Liver (tissue), 8 donors: ENCODE measurements at regions not wholly inside any gene's neighbourhood (a gene's known extent, or its start where the extent isn't known, plus 50 kb on each side); places are given as distances from the start of the nearest gene placed in this dataset.

ENCODE experiments used
- DNase-seq: peaks from one replicate; pipeline ENCODE4 v3.0.0-alpha.2; 2017; ENCODE audit warnings: low spot score
- H3K27ac ChIP-seq, 2 donors: one replicate each; pipeline ENCODE4 v1.7.0; 2013; ENCODE audit warnings: inconsistent platforms in 2 of 2, low read length in 2 of 2, control low read depth in 1 of 2, low read depth in 1 of 2, mild to moderate bottlenecking in 1 of 2
- H3K27me3 ChIP-seq, 4 donors: one replicate each; pipeline versions ENCODE4 v1.6.1 to v1.7.0; 2013; ENCODE audit warnings: low read length in 3 of 4, inconsistent platforms in 1 of 4, mild to moderate bottlenecking in 1 of 4, moderate library complexity in 1 of 4; ENCODE audit not compliant: control insufficient read depth in 4 of 4, insufficient read depth in 4 of 4
- H3K36me3 ChIP-seq, 4 donors: one replicate each; pipeline versions ENCODE4 v1.6.1 to v1.7.0; 2013; ENCODE audit warnings: low read length in 3 of 4, mild to moderate bottlenecking in 3 of 4, low read depth in 1 of 4, moderate library complexity in 1 of 4; ENCODE audit not compliant: control insufficient read depth in 4 of 4, insufficient read depth in 3 of 4
- H3K4me1 ChIP-seq, 4 donors: one replicate each; pipeline versions ENCODE4 v1.6.1 to v1.7.0; 2013; ENCODE audit warnings: low read length in 3 of 4, mild to moderate bottlenecking in 3 of 4, moderate library complexity in 1 of 4; ENCODE audit not compliant: control insufficient read depth in 4 of 4, insufficient read depth in 4 of 4
- H3K4me3 ChIP-seq, 3 donors: one replicate each; pipeline versions ENCODE4 v1.6.1 to v1.7.0; 2013; ENCODE audit warnings: low read length in 3 of 3, control low read depth in 1 of 3, low read depth in 1 of 3, mild to moderate bottlenecking in 1 of 3
- H3K9ac ChIP-seq, 2 donors: one replicate each; pipeline ENCODE4 v1.7.0; 2013; ENCODE audit warnings: low read length in 2 of 2, mild to moderate bottlenecking in 2 of 2, moderate library complexity in 2 of 2, control low read depth in 1 of 2, low read depth in 1 of 2
- H3K9me3 ChIP-seq, 4 donors: one replicate each; pipeline versions ENCODE4 v1.6.1 to v1.7.0; 2013; ENCODE audit warnings: low read length in 3 of 4; ENCODE audit not compliant: control insufficient read depth in 4 of 4
- ATF3 ChIP-seq: IDR thresholded peaks from 2 replicates; pipeline ENCODE4 v1.6.1; 2016; ENCODE audit warnings: antibody characterized with exemption
- CTCF ChIP-seq: fragments of 150-350 bp; IDR thresholded peaks from 2 replicates; pipeline ENCODE4 v1.5.1; 2017; ENCODE audit warnings: improper control_type of control experiment, low read depth, low read length; ENCODE audit not compliant: missing input control
- EGR1 ChIP-seq, 2 donors: IDR thresholded peaks; 2 replicates each; pipeline ENCODE4 v1.6.1; 2016 to 2018; ENCODE audit warnings: antibody characterized with exemption in 2 of 2, low read depth in 2 of 2
- FOXA1 ChIP-seq: IDR thresholded peaks from 2 replicates; pipeline ENCODE4 v1.6.1; 2016; ENCODE audit warnings: antibody characterized with exemption
- FOXA2 ChIP-seq: IDR thresholded peaks from 2 replicates; pipeline ENCODE4 v1.6.1; 2016; ENCODE audit warnings: antibody characterized with exemption
- GABPA ChIP-seq, 2 donors: IDR thresholded peaks in 1 of 2; conservative IDR thresholded peaks in 1 of 2; 2 replicates each; pipeline ENCODE4 v1.6.1; 2016; ENCODE audit warnings: antibody characterized with exemption in 2 of 2, mild to moderate bottlenecking in 1 of 2, moderate library complexity in 1 of 2
- HNF4A ChIP-seq, 2 donors: conservative IDR thresholded peaks; 2 replicates each; pipeline ENCODE4 v1.6.1; 2016; ENCODE audit warnings: antibody characterized with exemption in 2 of 2, mild to moderate bottlenecking in 2 of 2
- HNF4G ChIP-seq: IDR thresholded peaks from 2 replicates; pipeline ENCODE4 v1.6.1; 2016; ENCODE audit warnings: antibody characterized with exemption
- JUND ChIP-seq, 2 donors: IDR thresholded peaks; 2 replicates each; pipeline ENCODE4 v1.6.1; 2016; ENCODE audit warnings: antibody characterized with exemption in 2 of 2
- MAX ChIP-seq: IDR thresholded peaks from 2 replicates; pipeline ENCODE4 v1.6.1; 2016; ENCODE audit warnings: antibody characterized with exemption
- NR2F2 ChIP-seq: IDR thresholded peaks from 2 replicates; pipeline ENCODE4 v1.6.1; 2016; ENCODE audit warnings: antibody characterized with exemption
- RAD21 ChIP-seq, 2 donors: IDR thresholded peaks; 2 replicates each; pipeline ENCODE4 v1.6.1; 2016; ENCODE audit warnings: antibody characterized with exemption in 2 of 2, mild to moderate bottlenecking in 2 of 2
- REST ChIP-seq: IDR thresholded peaks from 2 replicates; pipeline ENCODE4 v1.6.1; 2016; ENCODE audit warnings: antibody characterized with exemption, mild to moderate bottlenecking
- RXRA ChIP-seq, 2 donors: IDR thresholded peaks; 2 replicates each; pipeline ENCODE4 v1.6.1; 2017 to 2018; ENCODE audit warnings: antibody characterized with exemption in 2 of 2, mild to moderate bottlenecking in 1 of 2
- TAF1 ChIP-seq: conservative IDR thresholded peaks from 2 replicates; pipeline ENCODE4 v1.6.1; 2016; ENCODE audit warnings: antibody characterized with exemption, mild to moderate bottlenecking
- YY1 ChIP-seq: IDR thresholded peaks from 2 replicates; pipeline ENCODE4 v1.6.1; 2016; ENCODE audit warnings: antibody characterized with exemption, mild to moderate bottlenecking
- ZBTB33 ChIP-seq: IDR thresholded peaks from 2 replicates; pipeline ENCODE4 v1.6.1; 2016; ENCODE audit warnings: antibody characterized with exemption
- WGBS: extraction: QIAGEN DNeasy Blood & Tissue Kit; methylation state at CpG from one replicate; pipeline ENCODE4 v1.1.7; 2013; 5-methylcytosine and 5-hydroxymethylcytosine counted together
- donor health status: healthy.
- donor health status: healthy.
- donor health status: healthy.
- donor health status: healthy.
- donor health status: healthy.

GRCh38 chr2:220684099-220684498 is 888.0 kb downstream of the EPHA4 start:
- WGBS: 55% methylated on average over 6 of the region's 6 CpGs
- no peaks in the 10 kb centered on the region for H3K4me1 ChIP-seq
- no peak overlapping the region for H3K9ac ChIP-seq
- no peaks in the 10 kb centered on the region for H3K36me3 ChIP-seq
- peaks cover 0 to 11% (median 2%) of the 10 kb centered on the region in 4 donors for H3K27me3 ChIP-seq
- TF ChIP-seq TAF1: no peak
- TF ChIP-seq HNF4G: no peak
- no peak for TF ChIP-seq RXRA (IDR thresholded peaks at IDR 0.05)
- TF ChIP-seq YY1: no peak
- DNase-seq: no peak
- no peak overlapping the region for H3K4me3 ChIP-seq
- H3K27ac ChIP-seq: no peak overlapping the region
- H3K9me3 ChIP-seq: no peaks in the 10 kb centered on the region

- Histone ChIP-seq H3K36me3 (no peaks in the 10 kb centered on the region), H3K9me3 (no peaks in the 10 kb centered on the region), H3K27me3 (peaks cover 0 to 11% (median 2%) of the 10 kb centered on the region in 4 donors), H3K27ac (no peak overlapping the region), H3K4me1 (no peaks in the 10 kb centered on the region), H3K9ac (no peak overlapping the region), H3K4me3 (no peak overlapping the region)
- DNase-seq: peak; percentile 57
- TF ChIP-seq FOXA2 (no peak), CTCF (peak; percentile 85), RAD21 (IDR thresholded peaks at IDR 0.05) (peak; percentile 88 to 93), FOXA1 (no peak)
- WGBS: 44% methylated on average over 15 of the region's 15 CpGs
These were observed 884.8 kb downstream of the EPHA4 start for GRCh38 chr2:220687231-220687843.

- H3K36me3 ChIP-seq: no peaks in the 10 kb centered on the region
- no peak overlapping the region for H3K9ac ChIP-seq
- TF ChIP-seq MAX: no peak
- TF ChIP-seq EGR1 (IDR thresholded peaks at IDR 0.05; ENCODE audit: low read depth in 2 of 2): no peak
- TF ChIP-seq REST: no peak
- TF ChIP-seq ZBTB33: no peak
- TF ChIP-seq JUND (IDR thresholded peaks at IDR 0.05): no peak
- TF ChIP-seq RXRA (IDR thresholded peaks at IDR 0.05): no peak
- no peak for TF ChIP-seq TAF1
- TF ChIP-seq HNF4G: no peak
- no peak for TF ChIP-seq FOXA1
- no peak for TF ChIP-seq GABPA (IDR thresholded peaks at IDR 0.05 in 1 of 2, conservative IDR thresholded peaks at IDR 0.05 in 1 of 2)
- TF ChIP-seq HNF4A (conservative IDR thresholded peaks at IDR 0.05): no peak
- no peak for TF ChIP-seq ATF3
- no peak for TF ChIP-seq NR2F2
- H3K4me3 ChIP-seq: no peak overlapping the region
- no peaks in the 10 kb centered on the region for H3K4me1 ChIP-seq
- H3K27me3 ChIP-seq: peaks cover 0 to 6% (median 2%) of the 10 kb centered on the region in 4 donors
- H3K27ac ChIP-seq: no peak overlapping the region
- DNase-seq: no peak
- H3K9me3 ChIP-seq: peaks cover 0 to 2% (median 0%) of the 10 kb centered on the region in 4 donors
- WGBS: 69% methylated on average over 6 of the region's 6 CpGs
These were observed 876.5 kb downstream of the EPHA4 start for GRCh38 chr2:220695397-220696279.
